HepG2 (cell line): ENCODE measurements at regions not wholly inside any gene's neighbourhood (a gene's known extent, or its start where the extent isn't known, plus 50 kb on each side); places are given as distances from the start of the nearest gene placed in this dataset.

Experiments used
- ATAC-seq: fragments of 200-7000 bp; cut with Tn5 transposase; 3 replicates; pipeline ENCODE4 v1.9.1; 2020; ENCODE audit warnings: mild to moderate bottlenecking, moderate library complexity
- BruUV-seq: library from RNA; stranded (reverse); fragments of 400-500 nt; replicated peaks from 2 replicates; lab custom pipeline; 2021; lab: Mats Ljungman, UMichigan
- CTCF ChIA-PET: fragments of 300-600 bp; formaldehyde crosslinking; extraction: SDS; loops from one replicate; lab custom pipeline; 2021; ENCODE audit warnings: low total read pairs, inconsistent platforms, low intra/inter-chr PET ratio; lab: Yijun Ruan, JAX
- POLR2A ChIA-PET: fragments of 350-600 bp; sonication (Branson Sonifier 250); formaldehyde crosslinking; loops from one replicate; lab custom pipeline; 2020; ENCODE audit warnings: antibody characterized with exemption, inconsistent platforms; lab: Yijun Ruan, JAX
- DNase-seq: peaks from one replicate; pipeline ENCODE4 v3.0.0-alpha.2; 2015; ENCODE audit warnings: low spot score
- FAIRE-seq: peaks from 3 replicates; lab custom pipeline; 2011; peaks lifted over from hg19 to GRCh38; lab: Jason Lieb, UNC
- H2AFZ ChIP-seq: one replicate; pipeline ENCODE4 v1.6.1; 2011; ENCODE audit warnings: low read length, inconsistent platforms
- H3K27ac ChIP-seq: fragments of 300-600 bp; 3 replicates; pipeline ENCODE4 v1.8.0; 2011; ENCODE audit warnings: mixed run types, mild to moderate bottlenecking, mixed read lengths, low read length, inconsistent platforms; ENCODE audit not compliant: insufficient read depth; ENCODE audit errors: extremely low read length
- H3K27me3 ChIP-seq, 2 experiments: fragments of 200-600 bp in 1 of 2; 2 replicates in 1 of 2; 3 replicates in 1 of 2; pipeline versions ENCODE4 v1.6.0 to v1.8.0; 2011; ENCODE audit warnings: low read length in 2 of 2, mild to moderate bottlenecking in 2 of 2, moderate library complexity in 2 of 2, inconsistent platforms in 1 of 2; ENCODE audit not compliant: insufficient read depth in 2 of 2, control insufficient read depth in 1 of 2
- H3K36me3 ChIP-seq, 2 experiments: fragments of 200-600 bp in 1 of 2; replicated peaks in 1 of 2; 2 replicates in 1 of 2; 3 replicates in 1 of 2; pipeline versions ENCODE4 v1.5.1 to v1.8.0; 2011; ENCODE audit warnings: low read length in 2 of 2, inconsistent platforms in 1 of 2; ENCODE audit not compliant: insufficient read depth in 2 of 2, control insufficient read depth in 1 of 2
- H3K4me1 ChIP-seq: 2 replicates; pipeline ENCODE4 v1.5.1; 2012; ENCODE audit warnings: low read length, inconsistent platforms; ENCODE audit not compliant: insufficient read depth
- H3K4me2 ChIP-seq: 2 replicates; pipeline ENCODE4 v1.6.0; 2011; ENCODE audit warnings: low read depth, low read length, inconsistent platforms
- H3K4me3 ChIP-seq, 3 experiments: fragments of 200-600 bp in 1 of 3; sonication (generic), shearing (Covaris generic) in 1 of 3; replicated peaks in 1 of 3; 2 replicates each; pipeline ENCODE4 v1.5.1; 2011 to 2016; ENCODE audit warnings: low read length in 3 of 3, inconsistent platforms in 2 of 3, low read depth in 2 of 3, mild to moderate bottlenecking in 2 of 3, control low read depth in 1 of 3, mixed read lengths in 1 of 3; ENCODE audit not compliant: insufficient read depth in 1 of 3
- H3K79me2 ChIP-seq: one replicate; pipeline ENCODE4 v1.6.1; 2011; ENCODE audit warnings: low read length, inconsistent platforms; ENCODE audit not compliant: insufficient read depth
- H3K9ac ChIP-seq: 2 replicates; pipeline ENCODE4 v1.6.0; 2011; ENCODE audit warnings: mild to moderate bottlenecking, low read depth, low read length, inconsistent platforms; ENCODE audit not compliant: insufficient read depth
- H3K9me3 ChIP-seq: 2 replicates; pipeline ENCODE4 v1.5.1; 2012; ENCODE audit warnings: mild to moderate bottlenecking, low read length
- H4K20me1 ChIP-seq: 2 replicates; pipeline ENCODE4 v1.6.0; 2011; ENCODE audit warnings: inconsistent platforms, mild to moderate bottlenecking, low read length, moderate library complexity; ENCODE audit not compliant: insufficient read depth
- DNMT1 ChIP-seq: sonication (generic); formaldehyde crosslinking; IDR thresholded peaks from 2 replicates; pipeline ENCODE4 v1.5.1; 2020; ENCODE audit warnings: mild to moderate bottlenecking, missing genetic modification reagents
- E2F5 ChIP-seq: sonication (generic); formaldehyde crosslinking; conservative IDR thresholded peaks from 2 replicates; pipeline ENCODE4 v1.4.0; 2020; ENCODE audit warnings: missing genetic modification reagents
- HES4 ChIP-seq: sonication (generic); formaldehyde crosslinking; IDR thresholded peaks from 2 replicates; pipeline ENCODE4 v1.9.0; 2021; ENCODE audit warnings: mild to moderate bottlenecking, missing genetic modification reagents, borderline replicate concordance
- MTF2 ChIP-seq: sonication (generic); formaldehyde crosslinking; IDR thresholded peaks from 2 replicates; pipeline ENCODE4 v1.5.0; 2020; ENCODE audit warnings: missing genetic modification reagents, borderline replicate concordance
- MXI1 ChIP-seq: IDR thresholded peaks from 3 replicates; pipeline ENCODE4 v1.6.1; 2012; ENCODE audit warnings: low read depth, low read length, inconsistent platforms, borderline replicate concordance
- NFKBIZ ChIP-seq: IDR thresholded peaks from 2 replicates; pipeline ENCODE4 v1.6.1; 2018; ENCODE audit warnings: missing genetic modification reagents, missing compliant biosample characterization
- SETDB1 ChIP-seq: sonication (generic); formaldehyde crosslinking; IDR thresholded peaks from 2 replicates; pipeline ENCODE4 v1.5.1; 2020; ENCODE audit warnings: missing genetic modification reagents, mild to moderate bottlenecking, borderline replicate concordance
- SPEN ChIP-seq: sonication (generic); formaldehyde crosslinking; IDR thresholded peaks from 2 replicates; pipeline ENCODE4 v1.5.1; 2020; ENCODE audit warnings: low read depth, mild to moderate bottlenecking, missing genetic modification reagents
- TEAD2 ChIP-seq: sonication (generic); formaldehyde crosslinking; IDR thresholded peaks from 2 replicates; pipeline ENCODE4 v1.9.0; 2021; ENCODE audit warnings: missing genetic modification reagents
- TERF1 ChIP-seq: sonication (generic); formaldehyde crosslinking; IDR thresholded peaks from 2 replicates; pipeline ENCODE4 v1.8.0; 2022; ENCODE audit warnings: mild to moderate bottlenecking, missing genetic modification reagents, moderate library complexity
- ZNF652 ChIP-seq: IDR thresholded peaks from 2 replicates; pipeline ENCODE4 v1.6.1; 2016; ENCODE audit warnings: low read depth, borderline replicate concordance
- ZNF713 ChIP-seq: sonication (generic); formaldehyde crosslinking; IDR thresholded peaks from 2 replicates; pipeline ENCODE4 v1.4.0; 2020; ENCODE audit warnings: mild to moderate bottlenecking, missing genetic modification reagents
- in situ Hi-C: cut with HindIII; loops from 2 replicates; pipeline ENCODE4 v1.10.0; 2017; ENCODE audit warnings: low pct_unique_long_range_greater_than_20kb; ENCODE audit not compliant: extremely low pct_ligation_motif_present
- intact Hi-C: fragments of 100-400 bp; cut with micrococcal nuclease; formaldehyde crosslinking; loops from one replicate; pipeline ENCODE4 v1.10.0; 2022; ENCODE audit not compliant: unreplicated experiment
- TF ChIP-seq, protein P1 (sequence below): sonication (generic); formaldehyde crosslinking; IDR thresholded peaks from 2 replicates; pipeline ENCODE4 v1.8.0; 2022; ENCODE audit warnings: mild to moderate bottlenecking, missing genetic modification reagents, borderline replicate concordance

GRCh38 chr3:152656972-152657355 lies 178.0 kb upstream of the P2RY1 start:
- ChIA-PET CTCF (no interaction called here), POLR2A (no interaction called here)
- DNase-seq (no peak), ATAC-seq (no peak), FAIRE-seq (no peak)
- H3K9me3 ChIP-seq, result peaks cover 6% of the 10 kb centered on the region; the same call in 1 of the 2 replicates
- H3K27me3 ChIP-seq, result no peaks in the 10 kb centered on the region
- H3K4me2 ChIP-seq, result no peak overlapping the region
- H3K27ac ChIP-seq, result no peak overlapping the region
- no peaks in the 10 kb centered on the region for H3K36me3 ChIP-seq
- no peak for TF ChIP-seq MTF2 (CRISPR knock-in tag)
- no peak for TF ChIP-seq DNMT1
- no peak for TF ChIP-seq TERF1 (CRISPR knock-in tag)
- no peak for TF ChIP-seq SETDB1 (CRISPR knock-in tag)
- TF ChIP-seq, protein P1, sequence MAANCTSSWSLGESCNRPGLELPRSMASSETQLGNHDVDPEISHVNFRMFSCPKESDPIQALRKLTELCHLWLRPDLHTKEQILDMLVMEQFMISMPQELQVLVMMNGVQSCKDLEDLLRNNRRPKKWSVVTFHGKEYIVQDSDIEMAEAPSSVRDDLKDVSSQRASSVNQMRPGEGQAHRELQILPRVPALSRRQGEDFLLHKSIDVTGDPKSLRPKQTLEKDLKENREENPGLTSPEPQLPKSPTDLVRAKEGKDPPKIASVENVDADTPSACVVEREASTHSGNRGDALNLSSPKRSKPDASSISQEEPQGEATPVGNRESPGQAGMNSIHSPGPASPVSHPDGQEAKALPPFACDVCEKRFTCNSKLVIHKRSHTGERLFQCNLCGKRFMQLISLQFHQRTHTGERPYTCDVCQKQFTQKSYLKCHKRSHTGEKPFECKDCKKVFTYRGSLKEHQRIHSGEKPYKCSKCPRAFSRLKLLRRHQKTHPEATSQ (CRISPR knock-in tag), result no peak
- no peak for TF ChIP-seq MXI1
- TF ChIP-seq NFKBIZ (CRISPR knock-in tag), result no peak
- no peak for TF ChIP-seq ZNF652 (CRISPR knock-in tag)
- no peak for TF ChIP-seq ZNF713 (CRISPR knock-in tag)
- TF ChIP-seq TEAD2, result no peak
- no peak for TF ChIP-seq HES4
- TF ChIP-seq E2F5 (CRISPR knock-in tag), result no peak
- no peak for TF ChIP-seq SPEN
- BruUV-seq, result no TSS peak
- H3K9ac ChIP-seq, result no peak overlapping the region
- H3K79me2 ChIP-seq, result no peaks in the 10 kb centered on the region
- intact Hi-C loops (no loop called here), in situ Hi-C loops (no loop called here)
- no peak overlapping the region for H2AFZ ChIP-seq
- H3K4me3 ChIP-seq, result no peak overlapping the region
- H3K4me1 ChIP-seq, result no peaks in the 10 kb centered on the region
- no peaks in the 10 kb centered on the region for H4K20me1 ChIP-seq
